ENCODE measurements at regions not wholly inside any gene's neighbourhood (a gene's known extent, or its start where the extent isn't known, plus 50 kb on each side); places are given as distances from the start of the nearest gene placed in this dataset.
"Not testable (repeated sequence)": the region's sequence is repeated elsewhere in the genome, so short reads cannot be mapped to it uniquely, and the experiment has no call there.

- ATAC-seq, result not testable (repeated sequence)
Measured at GRCh38 chr12:116327992-116328391, 50.5 kb upstream of the MED13L start.

- no peak for ATAC-seq
Measured at GRCh38 chr12:116331876-116332275, 54.4 kb upstream of the MED13L start.

- no peak for ATAC-seq
Measured at GRCh38 chr12:116332705-116333380, 55.4 kb upstream of the MED13L start.

- ATAC-seq, result no peak
Measured at GRCh38 chr12:116333402-116333801, 55.9 kb upstream of the MED13L start.

- ATAC-seq, result peak; percentile 74 to 80
Measured at GRCh38 chr12:116336542-116337065, 59.1 kb upstream of the MED13L start.

- no peak for ATAC-seq
Measured at GRCh38 chr12:116337312-116337711, 59.8 kb upstream of the MED13L start.

GRCh38 chr12:116338064-116338846 lies 60.8 kb upstream of the MED13L start:
- peak in 1 of 2 donors; percentile 34 for ATAC-seq

- no peak for ATAC-seq
Measured at GRCh38 chr12:116339062-116339461, 61.6 kb upstream of the MED13L start.

- ATAC-seq, result no peak
Measured at GRCh38 chr12:116339800-116340371, 62.4 kb upstream of the MED13L start.

GRCh38 chr12:116343331-116343884 lies 65.9 kb upstream of the MED13L start:
- ATAC-seq, result no peak

- ATAC-seq, result no peak
Measured at GRCh38 chr12:116346222-116346621, 68.7 kb upstream of the MED13L start.

GRCh38 chr12:116346741-116347140 lies 69.2 kb upstream of the MED13L start:
- ATAC-seq, result no peak

GRCh38 chr12:116347265-116347664 lies 69.8 kb upstream of the MED13L start:
- no peak for ATAC-seq

GRCh38 chr12:116352315-116352835 lies 74.9 kb upstream of the MED13L start:
- no peak for ATAC-seq

- no peak for ATAC-seq
Measured at GRCh38 chr12:116353958-116354357, 76.5 kb upstream of the MED13L start.

GRCh38 chr12:116354534-116354933 lies 77.0 kb upstream of the MED13L start:
- ATAC-seq, result no peak

GRCh38 chr12:116354950-116355783 lies 77.7 kb upstream of the MED13L start:
- ATAC-seq, result no peak

- no peak for ATAC-seq
Measured at GRCh38 chr12:116358536-116358892, 81.0 kb upstream of the MED13L start.

- ATAC-seq, result peak; percentile 80 to 82
Measured at GRCh38 chr12:116358893-116359761, 81.6 kb upstream of the MED13L start.

- peak in 1 of 2 donors; percentile 26 for ATAC-seq
Measured at GRCh38 chr12:116360579-116361413, 83.3 kb upstream of the MED13L start.

Measured in activated CD4-positive, CD25-positive, alpha-beta regulatory T cell treated with anti-CD3 and anti-CD28 coated beads, Interleukin-2, amount 50 U/mL, for 24 hours (primary cell).